HCT116 (cell line): ENCODE measurements at regions not wholly inside any gene's neighbourhood (a gene's known extent, or its start where the extent isn't known, plus 50 kb on each side); places are given as distances from the start of the nearest gene placed in this dataset.

Source experiments
- ATAC-seq: fragments of 200-7000 bp; cut with Tn5 transposase; 2 replicates; pipeline ENCODE4 v1.9.1; 2020; ENCODE audit warnings: mild to moderate bottlenecking, moderate library complexity
- BruUV-seq: library from RNA; stranded (reverse); fragments of 400-500 nt; replicated peaks from 2 replicates; lab custom pipeline; 2021; lab: Mats Ljungman, UMichigan
- CTCF ChIA-PET: fragments of 300-600 bp; sonication (Branson Sonifier 250); formaldehyde crosslinking; loops from one replicate; lab custom pipeline; 2021; ENCODE audit warnings: antibody characterized with exemption; lab: Charles Lee
- POLR2A ChIA-PET: fragments of 300-600, 350-600 bp; sonication (Branson Sonifier 250); formaldehyde crosslinking; loops from one replicate; lab custom pipeline; 2021; ENCODE audit warnings: antibody characterized with exemption; lab: Charles Lee
- RAD21 ChIA-PET, 2 experiments: fragments of 300-600 bp; sonication (Branson Sonifier 250); formaldehyde crosslinking; loops; one replicate each; lab custom pipeline; 2023; ENCODE audit warnings: low total read pairs in 2 of 2; ENCODE audit not compliant: uncharacterized antibody in 2 of 2, unreplicated experiment in 2 of 2, low non-redundant PET in 1 of 2; lab: Charles Lee
- DNase-seq: peaks from one replicate; pipeline ENCODE4 v3.0.0-alpha.2; 2010; ENCODE audit warnings: low read depth, low spot score
- H2AFZ ChIP-seq: fragments of 200-600 bp; shearing (Covaris generic), sonication (generic); 2 replicates; pipeline ENCODE4 v1.6.1; 2017; ENCODE audit warnings: low read depth, mixed run types, mixed read lengths, antibody characterized with exemption, low read length; ENCODE audit not compliant: poor library complexity, severe bottlenecking
- H3K27ac ChIP-seq: 2 replicates; pipeline ENCODE4 v1.5.1; 2012; ENCODE audit warnings: low read depth, low read length
- H3K27me3 ChIP-seq: fragments of 200-600 bp; sonication (generic); 2 replicates; pipeline ENCODE4 v1.6.1; 2016; ENCODE audit warnings: mixed run types, low read length, mixed read lengths; ENCODE audit not compliant: insufficient read depth
- H3K36me3 ChIP-seq, 2 experiments: fragments of 200-500 bp in 1 of 2; fragments of 200-600 bp in 1 of 2; sonication (Bioruptor generic) in 1 of 2; sonication (generic) in 1 of 2; 2 replicates each; pipeline versions ENCODE4 v1.5.1 to v1.6.1; 2014 to 2016; ENCODE audit warnings: low read length in 2 of 2, inconsistent platforms in 1 of 2, mixed read lengths in 1 of 2, mixed run types in 1 of 2; ENCODE audit not compliant: insufficient read depth in 2 of 2, control insufficient read depth in 1 of 2
- H3K4me1 ChIP-seq, 2 experiments: fragments of 200-600 bp in 1 of 2; sonication (generic) in 1 of 2; 2 replicates each; pipeline versions ENCODE4 v1.5.1 to v1.6.1; 2012 to 2017; ENCODE audit warnings: low read length in 2 of 2, inconsistent platforms in 1 of 2, mild to moderate bottlenecking in 1 of 2, mixed read lengths in 1 of 2, mixed run types in 1 of 2, moderate library complexity in 1 of 2; ENCODE audit not compliant: insufficient read depth in 2 of 2, control insufficient read depth in 1 of 2
- H3K4me2 ChIP-seq: fragments of 200-600 bp; sonication (generic); 2 replicates; pipeline ENCODE4 v1.6.1; 2017; ENCODE audit warnings: mixed run types, low read length, mixed read lengths
- H3K4me3 ChIP-seq, 2 experiments: fragments of 200-600 bp in 1 of 2; sonication (generic) in 1 of 2; replicated peaks in 1 of 2; 2 replicates each; pipeline ENCODE4 v1.5.1; 2011 to 2016; ENCODE audit warnings: low read length in 2 of 2, control low read depth in 1 of 2, low read depth in 1 of 2, mild to moderate bottlenecking in 1 of 2, mixed read lengths in 1 of 2, mixed run types in 1 of 2
- H3K79me2 ChIP-seq: fragments of 200-600 bp; sonication (generic); 2 replicates; pipeline ENCODE4 v1.6.1; 2017; ENCODE audit warnings: mild to moderate bottlenecking, mixed run types, low read length, moderate library complexity, mixed read lengths; ENCODE audit not compliant: insufficient read depth
- H3K9ac ChIP-seq: fragments of 200-600 bp; sonication (generic); 2 replicates; pipeline ENCODE4 v1.6.1; 2016; ENCODE audit warnings: low read length, mixed read lengths
- H3K9me2 ChIP-seq: fragments of 200-600 bp; sonication (generic), shearing (Covaris generic); 2 replicates; pipeline ENCODE4 v1.6.1; 2017; ENCODE audit warnings: mixed run types, mild to moderate bottlenecking, moderate library complexity; ENCODE audit not compliant: insufficient read depth
- H3K9me3 ChIP-seq, 2 experiments: fragments of 200-500 bp in 1 of 2; fragments of 200-600 bp in 1 of 2; sonication (Bioruptor generic) in 1 of 2; sonication (generic) in 1 of 2; 2 replicates each; pipeline ENCODE4 v1.6.1; 2014 to 2017; ENCODE audit warnings: low read length in 2 of 2, mixed read lengths in 2 of 2, inconsistent platforms in 1 of 2, low read depth in 1 of 2, mild to moderate bottlenecking in 1 of 2, mixed run types in 1 of 2, moderate library complexity in 1 of 2; ENCODE audit not compliant: control insufficient read depth in 1 of 2, insufficient read depth in 1 of 2
- H4K20me1 ChIP-seq: fragments of 200-600 bp; sonication (generic), shearing (Covaris generic); 2 replicates; pipeline ENCODE4 v1.6.1; 2017; ENCODE audit warnings: mixed run types, mild to moderate bottlenecking, moderate library complexity; ENCODE audit not compliant: insufficient read depth
- CEBPB ChIP-seq: IDR thresholded peaks from 2 replicates; pipeline ENCODE4 v1.6.1; 2012; ENCODE audit warnings: low read depth
- EZH2 ChIP-seq: fragments of 200-600 bp; sonication (generic); IDR thresholded peaks from 2 replicates; pipeline ENCODE4 v1.6.1; 2017; ENCODE audit warnings: antibody characterized with exemption, mixed run types
- EZH2phosphoT487 ChIP-seq: fragments of 200-600 bp; IDR thresholded peaks from 2 replicates; pipeline ENCODE4 v1.6.1; 2018; ENCODE audit warnings: antibody characterized with exemption, borderline replicate concordance
- FOSL1 ChIP-seq: IDR thresholded peaks from 2 replicates; pipeline ENCODE4 v1.6.1; 2012; ENCODE audit warnings: low read depth
- JUND ChIP-seq: IDR thresholded peaks from 2 replicates; pipeline ENCODE4 v1.6.1; 2012
- POLR2A ChIP-seq: IDR thresholded peaks from 2 replicates; pipeline ENCODE4 v1.7.0; 2011; ENCODE audit warnings: borderline replicate concordance; ENCODE audit not compliant: insufficient read depth, insufficient read length; ENCODE audit errors: extremely low read depth
- POLR2AphosphoS5 ChIP-seq: IDR thresholded peaks from 2 replicates; pipeline ENCODE4 v1.6.1; 2011; ENCODE audit warnings: mild to moderate bottlenecking, low read depth, low read length, moderate library complexity
- SIN3A ChIP-seq: IDR thresholded peaks from 2 replicates; pipeline ENCODE4 v1.6.1; 2012; ENCODE audit warnings: low read depth
- SRF ChIP-seq: IDR thresholded peaks from 2 replicates; pipeline ENCODE4 v1.6.1; 2012; ENCODE audit warnings: low read depth
- YY1 ChIP-seq: IDR thresholded peaks from 2 replicates; pipeline ENCODE4 v1.6.1; 2011; ENCODE audit warnings: low read length, low read depth, moderate library complexity, mild to moderate bottlenecking; ENCODE audit not compliant: insufficient replicate concordance; ENCODE audit errors: extremely low read depth
- intact Hi-C: fragments of 100-400 bp; cut with micrococcal nuclease; formaldehyde crosslinking; loops from 2 replicates; pipeline ENCODE4 v1.10.0; 2022
- TF ChIP-seq, protein P1 (sequence below): IDR thresholded peaks from 2 replicates; pipeline ENCODE4 v1.6.1; 2011; ENCODE audit warnings: mild to moderate bottlenecking, low read length, moderate library complexity; ENCODE audit not compliant: insufficient replicate concordance; ENCODE audit errors: extremely low read depth
- TF ChIP-seq, protein P2 (sequence below): IDR thresholded peaks from 2 replicates; pipeline ENCODE4 v1.6.1; 2012; ENCODE audit warnings: low read depth

DNA sequence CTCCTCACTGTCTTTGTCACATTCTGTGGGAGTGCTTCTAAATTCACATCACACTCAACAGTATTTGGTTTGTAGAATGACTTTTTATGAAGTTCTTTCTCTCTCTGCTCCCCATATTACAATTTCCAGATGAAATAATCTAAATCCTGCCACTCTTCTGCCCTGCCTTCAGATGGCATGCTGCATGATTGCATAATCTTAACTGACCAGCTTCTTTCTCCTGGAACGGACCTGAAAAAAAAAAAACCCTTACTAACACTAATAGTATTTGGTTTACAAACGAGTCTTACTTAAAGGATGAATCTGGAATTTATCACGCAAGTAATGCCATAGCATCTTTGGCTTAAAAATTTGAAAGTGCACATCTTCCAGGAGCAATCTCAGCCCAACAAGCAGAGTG lies 272.3 kb downstream of the NAF1 start:
- no peak overlapping the region for H3K4me3 ChIP-seq
- CTCF ChIA-PET, result no interaction called here
- no peak overlapping the region for H3K4me2 ChIP-seq
- no peak overlapping the region for H3K9ac ChIP-seq
- DNase-seq, result no peak
- no peaks in the 10 kb centered on the region for H3K9me2 ChIP-seq
- H3K36me3 ChIP-seq, result no peaks in the 10 kb centered on the region
- H3K9me3 ChIP-seq, result no peaks in the 10 kb centered on the region
- no peak overlapping the region for H3K27ac ChIP-seq
- H4K20me1 ChIP-seq, result no peaks in the 10 kb centered on the region
- no peaks in the 10 kb centered on the region for H3K4me1 ChIP-seq
- no peak overlapping the region for H2AFZ ChIP-seq
- BruUV-seq, result no TSS peak
- no peak for TF ChIP-seq FOSL1
- intact Hi-C loops, result no loop called here
- POLR2A ChIA-PET, result no interaction called here
- no peaks in the 10 kb centered on the region for H3K79me2 ChIP-seq
- ATAC-seq, result no peak
- H3K27me3 ChIP-seq, result no peaks in the 10 kb centered on the region
- RAD21 ChIA-PET, result no interaction called here

DNA sequence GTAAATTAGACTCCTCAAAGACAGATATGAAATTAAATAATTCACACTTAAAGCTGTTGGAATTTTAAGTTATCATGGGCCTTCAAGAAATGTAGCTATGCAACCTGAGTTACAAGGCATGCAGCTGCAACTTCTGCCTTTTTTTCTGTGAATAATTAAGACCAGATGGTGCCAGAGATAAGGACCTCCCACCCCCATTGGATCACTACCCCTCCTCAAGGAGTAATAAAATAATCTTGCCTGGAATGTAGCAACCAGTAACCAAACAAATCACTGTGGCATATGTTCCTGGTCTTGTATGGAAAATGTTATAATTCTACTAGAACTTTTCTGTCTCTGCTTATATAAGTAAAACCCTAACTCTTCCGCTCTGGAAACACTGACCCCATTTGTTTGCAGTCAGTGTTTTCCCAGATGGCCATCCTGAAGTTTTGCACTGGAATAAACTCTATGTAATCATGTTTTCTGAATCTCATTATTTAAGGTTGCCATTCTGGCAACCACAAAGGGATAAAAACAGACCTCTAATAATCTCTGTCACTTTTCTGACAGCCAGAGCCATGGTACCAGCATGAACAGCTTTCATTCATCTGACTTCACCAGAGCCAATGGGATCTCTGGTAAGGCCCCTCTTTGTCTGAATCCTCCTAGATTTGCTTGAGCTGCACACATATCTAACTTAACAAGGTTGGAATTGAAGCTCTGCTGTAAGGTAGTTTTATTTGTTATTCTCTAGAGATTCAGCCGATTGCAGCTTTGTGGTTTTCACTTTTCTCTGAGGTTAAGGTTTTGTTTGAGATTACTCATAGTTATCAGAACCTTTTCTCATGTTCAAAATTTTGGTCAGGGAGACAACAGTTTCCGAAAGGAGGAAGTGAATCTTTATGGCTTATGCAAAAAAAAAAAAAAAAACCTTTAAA lies 274.6 kb downstream of the NAF1 start:
- CTCF ChIA-PET, result no interaction called here
- POLR2A ChIA-PET, result no interaction called here
- ATAC-seq (no peak), DNase-seq (no peak)
- RAD21 ChIA-PET, result no interaction called here
- Histone ChIP-seq H3K9ac (no peak overlapping the region), H3K9me3 (no peaks in the 10 kb centered on the region), H2AFZ (no peak overlapping the region), H3K4me3 (no peak overlapping the region), H3K4me2 (no peak overlapping the region), H3K79me2 (no peaks in the 10 kb centered on the region), H3K36me3 (no peaks in the 10 kb centered on the region), H3K27me3 (no peaks in the 10 kb centered on the region), H3K27ac (no peak overlapping the region), H4K20me1 (no peaks in the 10 kb centered on the region), H3K9me2 (no peaks in the 10 kb centered on the region), H3K4me1 (no peaks in the 10 kb centered on the region)
- no TSS peak for BruUV-seq
- intact Hi-C loops, result no loop called here
- TF ChIP-seq FOSL1, result no peak
- no peak for TF ChIP-seq JUND
- TF ChIP-seq, protein P1, sequence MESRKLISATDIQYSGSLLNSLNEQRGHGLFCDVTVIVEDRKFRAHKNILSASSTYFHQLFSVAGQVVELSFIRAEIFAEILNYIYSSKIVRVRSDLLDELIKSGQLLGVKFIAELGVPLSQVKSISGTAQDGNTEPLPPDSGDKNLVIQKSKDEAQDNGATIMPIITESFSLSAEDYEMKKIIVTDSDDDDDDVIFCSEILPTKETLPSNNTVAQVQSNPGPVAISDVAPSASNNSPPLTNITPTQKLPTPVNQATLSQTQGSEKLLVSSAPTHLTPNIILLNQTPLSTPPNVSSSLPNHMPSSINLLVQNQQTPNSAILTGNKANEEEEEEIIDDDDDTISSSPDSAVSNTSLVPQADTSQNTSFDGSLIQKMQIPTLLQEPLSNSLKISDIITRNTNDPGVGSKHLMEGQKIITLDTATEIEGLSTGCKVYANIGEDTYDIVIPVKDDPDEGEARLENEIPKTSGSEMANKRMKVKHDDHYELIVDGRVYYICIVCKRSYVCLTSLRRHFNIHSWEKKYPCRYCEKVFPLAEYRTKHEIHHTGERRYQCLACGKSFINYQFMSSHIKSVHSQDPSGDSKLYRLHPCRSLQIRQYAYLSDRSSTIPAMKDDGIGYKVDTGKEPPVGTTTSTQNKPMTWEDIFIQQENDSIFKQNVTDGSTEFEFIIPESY, result no peak
- TF ChIP-seq CEBPB, result no peak
- no peak for TF ChIP-seq POLR2AphosphoS5
- no peak for TF ChIP-seq EZH2
- no peak for TF ChIP-seq YY1
- no peak for TF ChIP-seq EZH2phosphoT487
- TF ChIP-seq SIN3A, result no peak
- TF ChIP-seq SRF, result no peak
- TF ChIP-seq POLR2A, result no peak
- TF ChIP-seq, protein P2, sequence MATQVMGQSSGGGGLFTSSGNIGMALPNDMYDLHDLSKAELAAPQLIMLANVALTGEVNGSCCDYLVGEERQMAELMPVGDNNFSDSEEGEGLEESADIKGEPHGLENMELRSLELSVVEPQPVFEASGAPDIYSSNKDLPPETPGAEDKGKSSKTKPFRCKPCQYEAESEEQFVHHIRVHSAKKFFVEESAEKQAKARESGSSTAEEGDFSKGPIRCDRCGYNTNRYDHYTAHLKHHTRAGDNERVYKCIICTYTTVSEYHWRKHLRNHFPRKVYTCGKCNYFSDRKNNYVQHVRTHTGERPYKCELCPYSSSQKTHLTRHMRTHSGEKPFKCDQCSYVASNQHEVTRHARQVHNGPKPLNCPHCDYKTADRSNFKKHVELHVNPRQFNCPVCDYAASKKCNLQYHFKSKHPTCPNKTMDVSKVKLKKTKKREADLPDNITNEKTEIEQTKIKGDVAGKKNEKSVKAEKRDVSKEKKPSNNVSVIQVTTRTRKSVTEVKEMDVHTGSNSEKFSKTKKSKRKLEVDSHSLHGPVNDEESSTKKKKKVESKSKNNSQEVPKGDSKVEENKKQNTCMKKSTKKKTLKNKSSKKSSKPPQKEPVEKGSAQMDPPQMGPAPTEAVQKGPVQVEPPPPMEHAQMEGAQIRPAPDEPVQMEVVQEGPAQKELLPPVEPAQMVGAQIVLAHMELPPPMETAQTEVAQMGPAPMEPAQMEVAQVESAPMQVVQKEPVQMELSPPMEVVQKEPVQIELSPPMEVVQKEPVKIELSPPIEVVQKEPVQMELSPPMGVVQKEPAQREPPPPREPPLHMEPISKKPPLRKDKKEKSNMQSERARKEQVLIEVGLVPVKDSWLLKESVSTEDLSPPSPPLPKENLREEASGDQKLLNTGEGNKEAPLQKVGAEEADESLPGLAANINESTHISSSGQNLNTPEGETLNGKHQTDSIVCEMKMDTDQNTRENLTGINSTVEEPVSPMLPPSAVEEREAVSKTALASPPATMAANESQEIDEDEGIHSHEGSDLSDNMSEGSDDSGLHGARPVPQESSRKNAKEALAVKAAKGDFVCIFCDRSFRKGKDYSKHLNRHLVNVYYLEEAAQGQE, result no peak
